ENCODE measurements at regions not wholly inside any gene's neighbourhood (a gene's known extent, or its start where the extent isn't known, plus 50 kb on each side); places are given as distances from the start of the nearest gene placed in this dataset.

- ChIA-PET CTCF (ENCODE audit: low intra/inter-chr PET ratio, low total read pairs) (no interaction called here), POLR2A (no interaction called here)
- DNase-seq (ENCODE audit: low spot score) (no peak), ATAC-seq (no peak), FAIRE-seq (no peak)
- intact Hi-C loops (cut with micrococcal nuclease; ENCODE audit: unreplicated experiment) = no loop called here
- WGBS (ENCODE audit: low lambda C conversion rate) = 32% methylated on average over 4 of the region's 4 CpGs
- H3K36me3 ChIP-seq (replicated peaks in 1 of 2; ENCODE audit: control insufficient read depth in 1 of 2, insufficient read depth in 2 of 2, low read length in 2 of 2) = no peaks in the 10 kb centered on the region
- H3K27me3 ChIP-seq (ENCODE audit: control insufficient read depth in 1 of 2, insufficient read depth in 2 of 2, low read length in 2 of 2) = peaks cover 0 to 6% of the 10 kb centered on the region in 2 experiments; a peak in 1 of 5 replicates
- H3K4me3 ChIP-seq (replicated peaks in 1 of 3; ENCODE audit: insufficient read depth in 1 of 3, low read depth in 2 of 3, low read length in 3 of 3) = no peak overlapping the region
- TF ChIP-seq HNF4A (CRISPR knock-in tag; IDR thresholded peaks at IDR 0.05) (no peak), SP4 (CRISPR knock-in tag; IDR thresholded peaks at IDR 0.05) (no peak), ZNF282 (IDR thresholded peaks at IDR 0.05; ENCODE audit: partially characterized antibody) (no peak), ZNF264 (CRISPR knock-in tag; IDR thresholded peaks at IDR 0.05) (no peak), ARID3A (IDR thresholded peaks at IDR 0.05; ENCODE audit: low read depth, low read length) (no peak), ZNF709 (CRISPR knock-in tag; IDR thresholded peaks at IDR 0.05) (no peak), ZNF557 (CRISPR knock-in tag; IDR thresholded peaks at IDR 0.05) (no peak), JDP2 (CRISPR knock-in tag; IDR thresholded peaks at IDR 0.05; ENCODE audit: borderline replicate concordance) (no peak), SIN3A (IDR thresholded peaks at IDR 0.05; ENCODE audit: borderline replicate concordance, low read depth, low read length) (no peak), TGIF2 (CRISPR knock-in tag; IDR thresholded peaks at IDR 0.05) (no peak)
- H3K9me3 ChIP-seq (ENCODE audit: low read length) = no peaks in the 10 kb centered on the region
- H3K79me2 ChIP-seq (ENCODE audit: insufficient read depth, low read length) = no peaks in the 10 kb centered on the region
- in situ Hi-C loops (cut with HindIII; ENCODE audit: extremely low pct_ligation_motif_present, low pct_unique_long_range_greater_than_20kb) = no loop called here
- no peak overlapping the region for H2AFZ ChIP-seq (ENCODE audit: low read length)
- no peaks in the 10 kb centered on the region for H3K4me1 ChIP-seq (ENCODE audit: insufficient read depth, low read length)
- no peak overlapping the region for H3K27ac ChIP-seq (ENCODE audit: extremely low read length, insufficient read depth, low read length)
- no peaks in the 10 kb centered on the region for H4K20me1 ChIP-seq (ENCODE audit: insufficient read depth, low read length)
- no peak overlapping the region for H3K4me2 ChIP-seq (ENCODE audit: low read depth, low read length)
- BruUV-seq (replicated peaks) = no TSS peak
- H3K9ac ChIP-seq (ENCODE audit: insufficient read depth, low read depth, low read length) = no peak overlapping the region
These were observed 138.8 kb upstream of the COPS8 start for GRCh38 chr2:236946871-236947270.

Data from HepG2 (cell line).